A204.1 (cell line): ENCODE measurements at regions not wholly inside any gene's neighbourhood (a gene's known extent, or its start where the extent isn't known, plus 50 kb on each side); places are given as distances from the start of the nearest gene placed in this dataset.
"Not testable (repeated sequence)": the region's sequence is repeated elsewhere in the genome, so short reads cannot be mapped to it uniquely, and the experiment has no call there.

Experiments
- FAIRE-seq: peaks from 2 replicates; lab custom pipeline; 2012; peaks lifted over from hg19 to GRCh38; lab: Jason Lieb, UNC

- not testable (repeated sequence) for FAIRE-seq
These were observed 62.3 kb upstream of the UGT2A3 start for GRCh38 chr4:69013933-69014332.

GRCh38 chr4:69017986-69018385 lies 66.4 kb upstream of the UGT2A3 start:
- FAIRE-seq: peak; percentile 19

- FAIRE-seq: not testable (repeated sequence)
These were observed 68.2 kb upstream of the UGT2A3 start for GRCh38 chr4:69019538-69020461.

GRCh38 chr4:69020462-69020807 lies 68.8 kb upstream of the UGT2A3 start:
- not testable (repeated sequence) for FAIRE-seq

- FAIRE-seq: no peak
These were observed 70.9 kb upstream of the UGT2B7 start for GRCh38 chr4:69025191-69025998.

- FAIRE-seq: no peak
These were observed 70.3 kb upstream of the UGT2B7 start for GRCh38 chr4:69025999-69026387.

GRCh38 chr4:69026974-69027373 lies 69.3 kb upstream of the UGT2B7 start:
- FAIRE-seq: no peak

- FAIRE-seq: no peak
These were observed 65.9 kb upstream of the UGT2B7 start for GRCh38 chr4:69030326-69030725.

- FAIRE-seq: no peak
These were observed 63.2 kb upstream of the UGT2B7 start for GRCh38 chr4:69032847-69033638.

- not testable (repeated sequence) for FAIRE-seq
These were observed 61.9 kb upstream of the UGT2B7 start for GRCh38 chr4:69034315-69034740.

GRCh38 chr4:69038582-69038981 lies 57.7 kb upstream of the UGT2B7 start:
- no peak for FAIRE-seq

- FAIRE-seq: no peak
These were observed 57.2 kb upstream of the UGT2B7 start for GRCh38 chr4:69039071-69039470.

GRCh38 chr4:69044247-69044646 lies 52.0 kb upstream of the UGT2B7 start:
- no peak for FAIRE-seq
